GM21526 (cell line): ENCODE measurements at regions not wholly inside any gene's neighbourhood (a gene's known extent, or its start where the extent isn't known, plus 50 kb on each side); places are given as distances from the start of the nearest gene placed in this dataset.

ENCODE experiments used
- ATAC-seq: cut with Tn5 transposase; IDR thresholded peaks from one replicate; pipeline ENCODE4 v1.9.1; 2021; ENCODE audit warnings: moderate library complexity; ENCODE audit not compliant: unreplicated experiment, low FRiP score

GRCh38 chr5:20500546-20500945 is 512.5 kb upstream of the CDH18 start:
- ATAC-seq = no peak

- ATAC-seq = no peak
These were observed 510.9 kb upstream of the CDH18 start for GRCh38 chr5:20498926-20499325.

- ATAC-seq = no peak
These were observed 510.1 kb upstream of the CDH18 start for GRCh38 chr5:20498102-20498501.

- ATAC-seq = no peak
These were observed 509.4 kb upstream of the CDH18 start for GRCh38 chr5:20497356-20497755.

GRCh38 chr5:20494706-20495105 is 506.7 kb upstream of the CDH18 start:
- ATAC-seq = no peak

- no peak for ATAC-seq
These were observed 498.8 kb upstream of the CDH18 start for GRCh38 chr5:20486826-20487225.

GRCh38 chr5:20476016-20476415 is 488.0 kb upstream of the CDH18 start:
- ATAC-seq = no peak

GRCh38 chr5:20470997-20471396 is 483.0 kb upstream of the CDH18 start:
- ATAC-seq = no peak

GRCh38 chr5:20469792-20470191 is 481.8 kb upstream of the CDH18 start:
- no peak for ATAC-seq

- ATAC-seq = no peak
These were observed 481.4 kb upstream of the CDH18 start for GRCh38 chr5:20469390-20469789.

GRCh38 chr5:20466512-20466911 is 478.5 kb upstream of the CDH18 start:
- ATAC-seq = no peak

- no peak for ATAC-seq
These were observed 475.2 kb upstream of the CDH18 start for GRCh38 chr5:20463206-20463605.

GRCh38 chr5:20446121-20446520 is 458.1 kb upstream of the CDH18 start:
- no peak for ATAC-seq

- no peak for ATAC-seq
These were observed 457.4 kb upstream of the CDH18 start for GRCh38 chr5:20445326-20445860.

- ATAC-seq = no peak
These were observed 446.8 kb upstream of the CDH18 start for GRCh38 chr5:20434786-20435185.

GRCh38 chr5:20420991-20421595 is 433.1 kb upstream of the CDH18 start:
- no peak for ATAC-seq
